ENCODE measurements at regions not wholly inside any gene's neighbourhood (a gene's known extent, or its start where the extent isn't known, plus 50 kb on each side); places are given as distances from the start of the nearest gene placed in this dataset.

DNA sequence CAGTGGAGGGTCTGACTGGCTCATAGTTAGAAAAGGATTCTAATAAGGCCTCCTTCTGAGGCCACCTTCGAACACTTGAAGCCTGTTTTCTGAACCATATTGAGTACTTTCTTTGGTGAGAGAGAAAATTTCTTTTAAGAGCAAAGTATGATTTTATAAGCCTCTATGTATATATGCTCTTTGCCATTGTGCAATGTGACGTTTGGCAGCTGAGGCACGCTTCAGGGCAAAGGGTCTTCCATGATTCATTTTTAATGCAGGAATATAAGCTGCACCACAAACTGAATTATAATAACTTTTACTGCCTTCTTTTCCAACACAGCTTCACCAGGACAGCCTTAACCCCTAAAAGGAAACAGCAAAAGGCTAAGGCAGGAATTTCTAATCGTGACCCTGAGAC is 154.4 kb downstream of the TTLL2 start:
- TF ChIP-seq, protein P1, sequence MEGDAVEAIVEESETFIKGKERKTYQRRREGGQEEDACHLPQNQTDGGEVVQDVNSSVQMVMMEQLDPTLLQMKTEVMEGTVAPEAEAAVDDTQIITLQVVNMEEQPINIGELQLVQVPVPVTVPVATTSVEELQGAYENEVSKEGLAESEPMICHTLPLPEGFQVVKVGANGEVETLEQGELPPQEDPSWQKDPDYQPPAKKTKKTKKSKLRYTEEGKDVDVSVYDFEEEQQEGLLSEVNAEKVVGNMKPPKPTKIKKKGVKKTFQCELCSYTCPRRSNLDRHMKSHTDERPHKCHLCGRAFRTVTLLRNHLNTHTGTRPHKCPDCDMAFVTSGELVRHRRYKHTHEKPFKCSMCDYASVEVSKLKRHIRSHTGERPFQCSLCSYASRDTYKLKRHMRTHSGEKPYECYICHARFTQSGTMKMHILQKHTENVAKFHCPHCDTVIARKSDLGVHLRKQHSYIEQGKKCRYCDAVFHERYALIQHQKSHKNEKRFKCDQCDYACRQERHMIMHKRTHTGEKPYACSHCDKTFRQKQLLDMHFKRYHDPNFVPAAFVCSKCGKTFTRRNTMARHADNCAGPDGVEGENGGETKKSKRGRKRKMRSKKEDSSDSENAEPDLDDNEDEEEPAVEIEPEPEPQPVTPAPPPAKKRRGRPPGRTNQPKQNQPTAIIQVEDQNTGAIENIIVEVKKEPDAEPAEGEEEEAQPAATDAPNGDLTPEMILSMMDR (IDR thresholded peaks at IDR 0.05): no peak
- no peak for TF ChIP-seq POLR2A (IDR thresholded peaks at IDR 0.05)

Data from right lobe of liver (tissue), 4 donors.